HG02798 (cell line): ENCODE measurements at regions not wholly inside any gene's neighbourhood (a gene's known extent, or its start where the extent isn't known, plus 50 kb on each side); places are given as distances from the start of the nearest gene placed in this dataset.

ENCODE experiments used
- ATAC-seq: cut with Tn5 transposase; IDR thresholded peaks from one replicate; pipeline ENCODE4 v1.9.1; 2021; ENCODE audit warnings: mild to moderate bottlenecking; ENCODE audit not compliant: unreplicated experiment, poor library complexity

DNA sequence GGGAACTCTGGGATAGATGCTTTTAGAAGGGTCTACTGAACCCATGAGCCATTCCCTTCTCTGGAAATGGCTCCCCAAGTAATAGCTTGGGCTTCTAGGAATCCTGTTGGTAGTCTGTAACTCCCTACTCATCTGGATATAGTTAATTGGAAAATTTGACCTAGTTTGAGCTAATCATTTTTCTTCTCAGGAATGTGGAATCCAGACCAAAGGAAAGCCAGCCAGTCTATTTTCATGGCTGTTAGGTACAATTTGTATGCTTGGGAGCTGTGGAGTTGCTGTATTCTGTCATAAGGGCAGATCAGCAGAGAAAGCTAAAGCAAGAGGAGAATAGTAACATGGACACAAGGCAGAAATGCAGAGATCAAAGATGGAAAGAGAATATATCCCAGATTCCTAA is 71.6 kb upstream of the C1GALT1 start:
- no peak for ATAC-seq

DNA sequence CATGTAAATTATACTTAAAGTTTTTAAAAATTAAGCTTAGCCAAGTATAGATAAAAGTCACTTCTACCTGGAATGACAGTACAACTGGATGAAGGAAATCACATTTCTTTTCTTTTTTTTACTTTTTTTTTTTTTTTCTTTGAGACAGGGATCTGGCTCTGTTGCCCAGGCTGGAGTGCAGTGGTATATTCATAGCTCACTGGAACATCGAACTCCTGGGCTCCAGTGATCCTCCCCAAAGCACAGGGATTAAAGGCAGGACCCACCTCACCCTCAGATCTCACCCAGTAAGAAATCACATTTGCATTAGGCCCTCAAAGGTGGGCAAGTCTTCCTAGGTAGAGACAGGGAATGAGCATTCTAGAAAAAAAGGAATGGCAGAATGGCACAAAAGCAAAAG is 69.5 kb upstream of the C1GALT1 start:
- ATAC-seq: no peak

DNA sequence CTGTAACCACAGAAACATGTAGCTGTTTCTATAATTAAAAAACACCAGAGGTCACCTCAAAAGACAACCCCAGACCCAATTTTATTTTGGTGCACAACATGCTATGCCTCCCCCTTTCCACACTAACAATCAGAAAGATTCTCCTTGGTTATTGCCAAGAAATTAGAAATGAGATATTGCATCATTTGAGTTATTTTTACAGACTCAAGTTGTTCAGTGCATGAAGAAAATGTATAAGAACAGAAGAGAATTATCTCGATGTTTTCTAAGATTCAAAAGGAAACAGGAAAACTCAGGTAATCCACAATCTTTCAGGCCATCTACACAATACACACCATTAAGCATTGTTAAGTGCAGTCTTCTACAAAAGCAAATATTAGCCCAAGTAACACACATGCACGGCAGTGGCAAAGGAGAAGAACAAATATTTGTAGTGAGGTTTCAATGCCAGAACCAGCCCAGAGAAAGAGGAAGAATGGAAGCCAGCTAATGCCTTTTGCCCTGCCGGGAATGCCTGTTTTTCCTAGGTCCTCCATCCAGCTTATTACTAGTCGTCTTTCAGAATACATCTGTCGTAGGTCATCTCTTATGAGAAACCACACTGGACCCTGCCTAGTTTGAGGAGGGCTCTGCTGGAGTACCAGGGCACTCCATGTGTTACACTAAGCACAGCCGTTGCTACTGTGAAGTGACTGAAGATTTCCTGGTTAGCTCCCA is 67.6 kb upstream of the C1GALT1 start:
- no peak for ATAC-seq

DNA sequence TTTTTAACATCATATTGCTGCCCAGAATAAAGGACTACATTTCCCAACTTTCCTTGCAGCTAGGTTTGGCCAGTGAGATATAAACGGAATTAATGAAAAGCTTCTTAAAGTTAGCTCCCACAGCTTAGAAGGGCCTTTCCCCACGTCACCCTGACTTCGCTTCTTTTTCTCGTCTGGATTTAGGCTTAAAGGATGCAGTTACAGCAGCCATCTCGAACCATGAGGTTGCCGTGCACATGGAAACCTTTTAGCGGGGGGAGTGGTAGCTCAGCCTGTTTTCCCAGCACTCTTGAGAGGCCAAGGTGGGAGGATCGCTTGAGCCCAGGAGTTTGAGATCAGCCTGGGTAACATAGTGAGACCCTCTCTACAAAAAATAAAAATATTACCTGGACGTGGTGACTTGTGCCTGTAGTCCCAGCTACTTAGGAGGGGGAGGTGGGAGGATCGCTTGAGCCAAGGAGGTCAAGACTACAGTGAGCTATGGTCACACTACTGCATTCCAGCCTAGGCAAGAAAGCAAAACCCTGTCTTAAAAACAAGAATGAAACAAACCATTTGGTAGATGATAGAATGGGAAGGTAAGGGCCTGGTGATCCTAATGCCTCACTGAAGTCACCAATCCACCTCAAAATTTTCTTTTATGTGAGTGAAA is 64.3 kb upstream of the C1GALT1 start:
- ATAC-seq: no peak

DNA sequence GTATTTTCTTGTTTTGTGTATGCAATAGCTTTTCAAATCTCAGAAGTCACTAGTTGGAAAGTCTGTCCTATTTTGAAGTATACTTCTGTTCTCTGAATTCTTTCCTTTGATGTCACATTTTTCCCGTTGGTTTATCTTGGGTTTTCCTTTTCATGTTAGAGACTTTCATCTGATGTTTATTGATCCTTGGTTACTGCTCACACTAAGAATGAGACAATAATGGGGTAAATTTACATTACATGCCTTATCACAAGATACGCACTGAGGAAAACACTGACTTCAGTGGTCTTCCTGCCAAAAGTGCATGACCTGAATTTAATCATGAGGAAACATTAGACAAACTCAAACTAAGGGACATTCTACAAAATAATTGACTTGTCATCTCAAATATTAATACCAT is 63.5 kb upstream of the C1GALT1 start:
- ATAC-seq: no peak

DNA sequence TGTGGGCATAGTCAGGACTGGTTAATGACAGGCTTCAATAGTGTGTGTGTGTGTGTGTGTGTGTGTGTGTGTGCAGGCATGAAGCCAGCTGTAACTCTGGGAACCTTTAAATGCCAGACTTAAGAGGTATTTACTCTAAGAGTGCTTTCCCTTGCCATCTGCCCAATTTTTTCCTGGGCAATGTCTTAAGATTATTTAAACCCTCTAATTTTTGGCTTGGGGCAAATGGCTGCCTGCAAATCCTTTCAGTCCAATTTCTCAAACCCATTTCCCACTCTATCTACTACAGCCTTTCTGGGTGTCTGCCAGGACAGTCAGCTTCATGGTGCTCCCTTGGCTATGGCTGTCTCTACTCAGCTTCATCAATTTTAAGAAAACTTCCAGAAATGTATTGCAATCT is 62.6 kb upstream of the C1GALT1 start:
- no peak for ATAC-seq

DNA sequence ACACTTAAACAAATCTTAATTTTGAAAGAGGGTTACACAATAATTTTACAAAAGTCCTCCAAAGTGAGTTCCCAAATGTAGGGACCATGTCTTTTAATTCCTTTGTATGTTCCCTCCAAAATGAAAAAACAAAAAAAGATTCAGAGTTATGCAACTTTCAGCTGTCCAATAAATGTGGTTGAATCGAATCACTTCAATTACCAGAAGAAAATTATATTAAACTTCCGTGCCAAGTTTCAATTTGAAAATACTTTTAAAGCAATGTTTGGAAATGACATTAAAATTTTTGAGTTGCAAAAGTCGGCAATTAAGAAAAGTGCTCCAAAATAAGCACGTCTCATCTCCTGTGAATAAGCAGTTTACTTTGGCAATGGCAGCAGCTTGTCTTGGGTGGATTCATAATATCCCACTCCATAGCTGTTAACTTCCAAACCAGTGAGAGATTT is 60.3 kb upstream of the C1GALT1 start:
- no peak for ATAC-seq

DNA sequence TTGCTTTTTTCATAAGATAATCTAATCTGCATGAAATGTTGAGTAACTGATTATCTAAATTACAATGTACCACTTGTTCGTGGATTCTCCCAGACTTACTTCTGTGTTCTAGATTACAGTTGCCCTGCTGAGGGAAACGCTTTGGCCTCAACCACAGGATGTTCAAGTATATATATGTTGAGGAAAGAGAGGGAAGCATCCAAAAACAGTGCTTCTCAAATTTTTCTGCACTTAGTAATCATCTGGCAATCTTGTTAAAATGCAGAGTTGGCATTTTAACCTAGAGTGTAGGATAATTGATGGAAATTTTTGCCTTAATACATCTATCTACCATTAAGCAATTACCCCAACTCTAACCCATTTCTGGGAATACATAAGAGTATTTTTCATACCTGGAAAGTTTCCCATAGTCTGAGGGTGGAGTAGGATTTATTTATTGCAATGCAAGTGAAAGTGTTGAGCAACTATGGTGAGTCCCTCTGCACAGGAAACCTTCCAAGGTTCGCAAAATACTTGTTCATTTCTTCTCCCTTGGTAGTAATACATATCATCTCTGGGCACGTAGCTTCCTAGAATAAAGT is 59.6 kb upstream of the C1GALT1 start:
- ATAC-seq: no peak

DNA sequence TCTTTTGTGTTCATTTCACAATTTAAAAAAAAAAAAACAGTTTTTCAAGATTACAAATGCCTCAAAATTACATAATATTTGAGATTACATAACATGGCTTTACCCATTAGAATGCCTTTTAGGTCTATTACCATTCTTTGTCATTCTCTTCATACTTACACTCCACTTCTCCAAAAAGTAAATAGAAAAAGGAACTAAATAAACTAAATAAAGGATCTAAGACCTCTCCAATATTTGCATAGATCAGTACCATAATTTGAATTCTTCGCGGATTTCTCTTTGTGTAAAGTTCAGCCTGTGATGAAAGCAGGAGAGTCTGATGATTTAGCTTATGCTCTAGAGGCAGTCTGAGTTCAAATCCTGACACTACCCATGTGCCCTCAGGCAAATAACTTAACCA is 56.4 kb upstream of the C1GALT1 start:
- ATAC-seq: no peak

DNA sequence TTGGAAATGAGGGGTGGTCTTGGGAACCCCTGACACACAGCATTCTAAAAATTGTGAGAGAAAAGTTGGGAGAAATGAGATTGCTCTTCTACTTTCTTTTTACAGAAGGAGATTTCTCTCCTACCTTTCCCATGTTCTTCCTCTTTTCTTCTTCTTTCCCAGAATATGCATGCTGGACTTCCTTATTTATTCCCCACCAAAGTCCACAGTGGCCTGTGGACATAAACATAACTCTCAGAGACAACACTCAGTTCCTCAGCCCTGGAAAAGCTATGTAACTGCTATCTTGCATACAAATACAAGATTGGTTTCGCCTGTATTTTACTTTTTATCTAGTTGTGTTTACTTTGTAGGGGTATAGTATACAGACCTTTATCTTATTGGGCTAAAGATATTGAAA is 54.6 kb upstream of the C1GALT1 start:
- no peak for ATAC-seq

DNA sequence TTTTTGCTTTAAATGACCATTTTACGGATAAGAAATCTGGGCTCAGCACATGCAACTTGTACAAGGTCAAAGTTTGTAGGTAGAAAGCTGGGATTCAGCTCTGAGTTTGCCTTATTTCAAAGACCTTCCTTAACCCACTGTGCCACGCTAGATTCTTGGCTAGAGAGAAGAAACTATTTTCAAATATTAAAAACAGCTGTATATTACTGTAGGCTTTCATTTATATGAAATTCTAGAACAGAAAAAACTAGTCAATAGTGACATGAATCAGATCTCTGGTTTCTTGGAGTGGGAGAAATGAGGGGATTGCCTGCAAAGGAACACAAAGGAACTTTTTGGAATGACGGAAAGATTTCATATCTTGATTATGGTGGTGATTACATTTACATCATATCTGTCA is 53.0 kb upstream of the C1GALT1 start:
- ATAC-seq: no peak

DNA sequence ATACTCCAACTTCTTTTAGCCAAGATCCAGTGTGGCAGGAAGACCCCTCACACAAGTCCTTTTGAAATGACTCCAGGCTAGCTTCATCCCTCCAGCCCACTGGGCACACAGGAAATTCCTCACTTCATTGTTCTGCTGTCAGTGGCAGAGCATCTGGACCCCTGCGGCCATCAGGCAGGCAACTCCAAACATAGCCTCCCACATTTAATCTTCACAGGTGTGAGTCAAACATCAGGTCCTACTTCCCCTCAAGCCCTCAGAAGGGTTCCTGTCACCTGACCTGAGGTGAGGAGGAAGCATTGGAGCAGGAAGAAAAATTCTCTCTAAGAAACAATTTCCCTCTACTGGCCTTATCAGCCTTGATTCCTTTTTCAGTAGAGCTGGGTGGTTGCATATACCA is 51.1 kb upstream of the C1GALT1 start:
- ATAC-seq: no peak
